Mammary epithelial cell (primary cell): ENCODE measurements at regions not wholly inside any gene's neighbourhood (a gene's known extent, or its start where the extent isn't known, plus 50 kb on each side); places are given as distances from the start of the nearest gene placed in this dataset.

Experiments used
- CTCF ChIP-seq, 2 donors: IDR thresholded peaks in 1 of 2; conservative IDR thresholded peaks in 1 of 2; 2 replicates each; pipeline ENCODE4 v1.5.1; 2011 to 2012; ENCODE audit warnings: inconsistent platforms in 2 of 2, low read length in 2 of 2, mild to moderate bottlenecking in 2 of 2, control low read depth in 1 of 2, low read depth in 1 of 2; ENCODE audit not compliant: insufficient read depth in 1 of 2; ENCODE audit errors: extremely low read depth in 1 of 2
- EZH2 ChIP-seq: IDR thresholded peaks from 2 replicates; pipeline ENCODE4 v1.6.1; 2012; ENCODE audit warnings: low read length, inconsistent platforms, borderline replicate concordance

- no peak for TF ChIP-seq CTCF (conservative IDR thresholded peaks at IDR 0.05 in 1 of 2, IDR thresholded peaks at IDR 0.05 in 1 of 2; ENCODE audit: extremely low read depth in 1 of 2, insufficient read depth in 1 of 2, low read depth in 1 of 2, low read length in 2 of 2)
- no peak for TF ChIP-seq EZH2
These were observed 510.7 kb upstream of the SLITRK6 start for GRCh38 chr13:86309881-86310280.
